Ovary (tissue), 3 donors: ENCODE measurements at regions not wholly inside any gene's neighbourhood (a gene's known extent, or its start where the extent isn't known, plus 50 kb on each side); places are given as distances from the start of the nearest gene placed in this dataset.

Experiments
- POLR2A ChIP-seq: fragments of 450-650 bp; IDR thresholded peaks from one replicate; pipeline ENCODE4 v1.6.1; 2017; ENCODE audit warnings: antibody characterized with exemption, mild to moderate bottlenecking, moderate library complexity
- TF ChIP-seq, protein P1 (sequence below), 3 donors: fragments of 450-650 bp in 2 of 3; fragments of 200-600 bp in 1 of 3; IDR thresholded peaks; one replicate each; pipeline versions ENCODE4 v1.5.1 to v1.8.0; 2016 to 2022; ENCODE audit warnings: antibody characterized with exemption in 3 of 3, mild to moderate bottlenecking in 1 of 3
- donor health status: DM: no; HTN: no; CAD: no.

DNA sequence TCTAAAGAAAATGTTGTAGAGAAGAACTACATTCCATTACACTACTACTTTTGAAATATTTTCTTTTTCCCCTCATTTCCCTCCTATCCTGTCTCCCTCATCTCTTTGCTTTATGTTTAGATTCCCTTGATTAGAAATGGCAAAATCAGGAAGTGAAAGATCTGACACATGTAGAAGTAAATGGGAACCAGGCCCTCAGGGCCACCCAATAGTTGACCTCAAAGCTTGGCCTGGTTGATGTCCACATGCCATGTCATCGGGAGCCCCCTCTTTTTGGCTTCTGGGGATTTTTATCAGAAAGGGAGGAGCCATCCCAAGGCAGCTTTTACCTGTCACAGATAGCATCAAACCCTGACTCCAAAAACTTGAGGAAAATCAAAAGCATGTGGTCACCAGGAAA is 168.3 kb upstream of the ECI2 start:
- TF ChIP-seq, protein P1, sequence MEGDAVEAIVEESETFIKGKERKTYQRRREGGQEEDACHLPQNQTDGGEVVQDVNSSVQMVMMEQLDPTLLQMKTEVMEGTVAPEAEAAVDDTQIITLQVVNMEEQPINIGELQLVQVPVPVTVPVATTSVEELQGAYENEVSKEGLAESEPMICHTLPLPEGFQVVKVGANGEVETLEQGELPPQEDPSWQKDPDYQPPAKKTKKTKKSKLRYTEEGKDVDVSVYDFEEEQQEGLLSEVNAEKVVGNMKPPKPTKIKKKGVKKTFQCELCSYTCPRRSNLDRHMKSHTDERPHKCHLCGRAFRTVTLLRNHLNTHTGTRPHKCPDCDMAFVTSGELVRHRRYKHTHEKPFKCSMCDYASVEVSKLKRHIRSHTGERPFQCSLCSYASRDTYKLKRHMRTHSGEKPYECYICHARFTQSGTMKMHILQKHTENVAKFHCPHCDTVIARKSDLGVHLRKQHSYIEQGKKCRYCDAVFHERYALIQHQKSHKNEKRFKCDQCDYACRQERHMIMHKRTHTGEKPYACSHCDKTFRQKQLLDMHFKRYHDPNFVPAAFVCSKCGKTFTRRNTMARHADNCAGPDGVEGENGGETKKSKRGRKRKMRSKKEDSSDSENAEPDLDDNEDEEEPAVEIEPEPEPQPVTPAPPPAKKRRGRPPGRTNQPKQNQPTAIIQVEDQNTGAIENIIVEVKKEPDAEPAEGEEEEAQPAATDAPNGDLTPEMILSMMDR (IDR thresholded peaks at IDR 0.05): no peak
- no peak for TF ChIP-seq POLR2A
